Stimulated activated CD4-positive, alpha-beta T cell treated with anti-CD3 and anti-CD28 coated beads, Interleukin-12 subunit alpha, Interleukin-12 subunit beta, amount 100 ng/mL, for 4 hours (primary cell): ENCODE measurements at regions not wholly inside any gene's neighbourhood (a gene's known extent, or its start where the extent isn't known, plus 50 kb on each side); places are given as distances from the start of the nearest gene placed in this dataset.

ENCODE experiments used
- DNase-seq: peaks from one replicate; pipeline ENCODE4 v3.0.0-alpha.2; 2020

DNA sequence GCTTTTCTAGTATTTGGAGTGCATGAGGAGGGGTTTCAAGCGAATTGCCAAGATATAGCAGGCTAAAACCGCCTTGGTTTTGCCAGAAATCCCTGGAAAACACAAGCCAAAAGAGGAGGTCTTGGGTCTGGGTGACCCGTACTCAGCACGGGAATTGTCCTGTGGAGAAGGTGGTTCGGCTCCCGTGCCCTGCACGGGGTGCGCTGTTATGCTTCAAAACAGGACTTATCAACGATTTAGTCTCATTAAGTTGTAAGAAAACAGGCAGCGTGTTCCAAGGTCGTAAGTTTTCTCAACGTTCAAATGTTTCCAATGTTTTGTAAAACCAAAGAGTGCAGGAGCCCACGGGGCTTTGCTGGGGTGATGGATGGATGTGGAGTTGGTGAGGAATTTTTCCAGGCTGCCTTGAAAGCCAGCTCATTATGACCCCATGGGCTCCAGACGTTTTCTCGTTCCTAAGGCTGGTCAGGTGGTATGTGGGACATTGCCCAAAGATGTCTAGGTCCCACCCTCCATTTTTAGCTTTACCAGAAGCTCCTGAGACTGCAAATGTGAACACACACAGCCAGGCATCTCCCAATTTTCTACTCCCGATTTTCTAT, 75.4 kb upstream of the CLDN14 start:
- no peak for DNase-seq

DNA sequence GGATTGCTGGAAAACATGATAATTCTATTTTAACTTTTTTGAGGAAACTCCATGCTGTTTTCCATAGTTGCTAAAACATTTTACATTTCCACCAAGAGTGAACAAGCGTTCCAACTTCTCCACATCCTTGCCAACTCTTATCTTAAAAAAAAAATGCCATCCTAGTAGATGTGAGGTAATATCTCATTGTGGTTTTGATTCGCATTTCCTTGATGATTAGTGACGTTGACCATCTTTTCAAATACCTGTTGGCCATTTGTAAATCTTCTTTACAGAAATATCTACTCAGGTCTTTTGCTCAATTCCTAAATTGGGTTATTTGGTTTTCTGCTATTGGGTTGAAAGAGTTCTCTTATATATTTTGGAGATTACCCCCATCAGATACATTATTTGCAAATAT, 77.4 kb upstream of the CLDN14 start:
- DNase-seq, result no peak

DNA sequence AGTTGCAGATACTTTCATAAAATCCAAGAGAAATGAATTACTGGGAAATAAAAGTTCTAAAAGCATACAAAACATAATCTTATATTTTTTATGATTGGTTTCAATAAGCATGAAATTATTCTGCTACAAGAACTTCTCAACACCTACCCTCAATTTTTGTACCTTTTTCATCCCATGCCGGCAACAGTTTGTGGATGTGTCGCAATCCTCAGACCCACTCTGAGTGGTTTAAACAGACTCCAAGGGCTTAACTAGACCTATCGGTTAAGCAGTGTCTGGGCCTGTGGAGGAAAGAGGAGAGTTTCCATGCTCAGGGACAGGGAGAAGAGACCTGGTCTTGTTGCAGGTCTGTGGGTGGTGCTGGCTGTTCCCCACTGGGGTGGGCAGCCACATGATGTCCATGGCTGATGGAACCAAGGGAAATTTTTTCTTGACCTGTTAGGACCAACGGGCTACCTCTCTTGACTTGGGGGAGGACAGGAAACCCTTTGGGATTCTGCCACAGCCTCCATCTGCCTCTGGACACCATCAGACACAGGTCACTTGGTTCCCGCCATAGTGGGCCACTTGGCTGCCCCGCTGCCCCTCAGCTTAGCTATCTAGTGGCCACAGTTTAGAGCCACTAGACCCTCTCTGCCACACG, 81.1 kb upstream of the CLDN14 start:
- no peak for DNase-seq

DNA sequence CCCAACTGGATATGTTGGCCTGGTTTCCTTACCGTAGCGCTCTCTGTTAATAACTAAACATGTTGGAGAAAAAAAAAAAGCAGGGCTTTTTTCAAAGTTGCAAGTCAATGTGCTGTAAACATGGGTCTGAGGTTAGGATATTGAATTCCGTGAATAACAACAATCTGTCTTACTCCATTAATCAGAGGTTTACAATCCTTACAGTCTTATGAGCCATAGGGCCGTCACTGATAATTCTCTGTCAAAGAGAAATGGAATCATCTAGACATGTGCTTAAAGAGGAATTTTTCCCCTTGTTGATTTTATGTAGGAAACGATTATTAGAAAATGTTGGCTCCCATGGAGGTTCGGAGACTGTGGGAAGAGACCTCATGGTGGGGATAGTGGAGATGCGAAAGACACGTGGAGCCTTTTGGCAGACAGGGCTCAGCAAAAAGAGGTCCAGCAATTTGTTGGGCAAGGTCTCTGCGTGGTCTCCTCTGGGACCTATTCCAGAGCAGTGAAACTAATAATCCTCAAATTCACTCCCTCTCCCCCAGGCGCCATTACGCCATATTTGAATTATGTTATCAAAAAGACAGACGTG, 83.5 kb upstream of the CLDN14 start:
- DNase-seq, result no peak

DNA sequence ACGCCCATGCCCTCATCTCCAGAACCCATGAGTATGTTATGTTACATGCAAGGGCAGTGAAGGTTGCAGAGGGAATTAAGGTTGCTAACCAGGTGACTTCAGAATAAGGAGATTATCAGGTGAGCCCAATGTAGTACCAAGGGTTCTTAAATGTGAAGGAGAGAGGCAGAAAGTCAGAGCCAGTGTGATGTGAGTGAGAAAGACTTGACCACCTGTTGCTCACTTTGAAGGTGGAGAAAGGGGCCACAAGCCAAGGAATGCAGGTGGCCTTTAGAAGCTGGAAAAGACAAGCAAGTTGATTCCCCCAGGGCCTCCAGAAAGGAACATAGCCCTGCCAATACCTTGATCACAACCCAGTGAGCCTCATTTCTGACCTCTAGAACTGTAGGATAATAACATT, 84.7 kb upstream of the CLDN14 start:
- DNase-seq, result no peak

DNA sequence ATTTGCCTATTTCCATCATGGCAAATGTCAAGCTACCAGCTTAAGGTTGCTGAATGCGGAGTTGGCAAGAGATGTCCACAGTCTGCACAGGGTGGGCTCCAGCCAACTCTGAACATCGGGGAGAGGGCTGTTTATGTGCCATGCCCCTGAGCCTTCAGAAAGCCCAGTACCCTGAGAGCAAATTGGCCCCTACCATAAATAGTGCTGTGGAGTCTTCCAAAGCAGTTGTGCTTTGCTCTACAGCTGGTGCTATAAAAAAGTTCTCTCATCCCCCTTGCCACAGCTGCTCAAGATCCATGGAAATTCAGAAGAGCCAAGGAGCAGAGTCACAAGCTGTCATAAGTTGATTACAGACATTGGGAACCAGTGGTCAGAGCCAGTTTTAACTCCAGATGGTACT, 85.6 kb upstream of the CLDN14 start:
- DNase-seq, result no peak

DNA sequence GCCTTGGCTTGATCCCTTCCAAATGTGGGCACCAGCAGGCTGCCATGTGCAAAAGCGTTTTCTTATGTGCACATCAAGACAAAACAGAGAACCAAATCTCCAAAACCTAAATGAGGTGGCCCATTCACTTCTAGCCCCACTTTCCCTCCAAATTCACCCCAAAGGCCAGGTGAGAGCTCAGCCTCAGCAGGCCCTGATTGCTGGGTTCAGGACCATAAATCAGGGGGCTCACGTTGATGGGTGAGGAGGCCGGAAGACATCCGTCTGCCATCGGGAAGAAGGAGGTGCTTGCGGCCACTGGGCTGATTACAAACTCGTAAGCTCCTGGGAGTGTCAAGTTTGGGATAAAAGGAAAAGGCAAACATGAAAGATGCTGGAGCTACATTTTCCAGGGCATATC, 86.7 kb upstream of the CLDN14 start:
- DNase-seq, result no peak

DNA sequence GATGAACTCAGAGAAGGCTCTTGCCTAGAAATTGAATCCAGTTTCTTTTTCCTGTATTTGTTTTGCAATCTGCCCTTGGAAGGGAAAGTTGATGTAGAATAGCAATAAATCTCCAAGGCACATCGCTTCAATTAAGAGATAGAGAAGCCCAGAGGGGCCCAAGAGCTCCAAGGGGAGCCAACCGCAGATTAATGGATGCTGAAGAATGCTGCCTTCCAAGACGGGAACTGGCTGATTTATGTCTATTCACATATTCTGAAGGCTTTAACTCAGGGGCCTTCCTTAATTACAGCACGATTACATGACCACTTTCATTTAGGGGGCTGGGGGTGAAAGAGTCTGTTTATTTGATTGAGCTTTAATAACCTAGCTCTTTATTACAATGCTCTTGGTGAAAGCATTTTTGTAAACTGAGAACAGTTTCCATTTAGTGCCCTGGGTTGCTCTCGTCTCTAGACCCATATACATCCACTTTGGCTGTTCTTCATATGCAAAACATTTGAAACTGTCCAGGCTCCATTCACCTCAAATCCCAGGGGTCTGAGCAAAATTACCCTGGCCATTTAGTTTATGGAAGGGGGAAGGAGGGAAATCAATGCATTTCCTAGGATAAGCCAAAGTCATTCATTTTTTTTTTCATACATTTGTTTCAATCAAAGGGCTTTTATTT, 87.4 kb upstream of the CLDN14 start:
- no peak for DNase-seq

DNA sequence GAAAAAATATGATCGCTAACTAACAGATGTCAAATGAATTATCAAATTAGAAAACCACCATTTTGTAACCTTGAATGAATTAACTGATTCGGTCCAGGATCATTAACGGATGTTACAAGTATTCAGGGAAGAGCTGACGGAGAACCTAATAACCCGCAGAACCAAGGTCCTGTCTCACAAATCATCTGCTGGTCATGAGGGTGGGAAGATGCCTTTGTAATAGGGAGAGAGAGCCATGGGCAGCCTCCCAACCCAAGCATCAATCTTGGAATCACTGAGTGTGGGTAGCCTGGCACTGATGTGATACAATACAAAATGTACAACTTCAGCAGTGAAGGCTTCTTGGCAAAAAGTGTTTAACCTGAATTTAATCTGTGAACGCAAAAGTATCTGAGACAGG, 89.6 kb upstream of the CLDN14 start:
- DNase-seq, result no peak

DNA sequence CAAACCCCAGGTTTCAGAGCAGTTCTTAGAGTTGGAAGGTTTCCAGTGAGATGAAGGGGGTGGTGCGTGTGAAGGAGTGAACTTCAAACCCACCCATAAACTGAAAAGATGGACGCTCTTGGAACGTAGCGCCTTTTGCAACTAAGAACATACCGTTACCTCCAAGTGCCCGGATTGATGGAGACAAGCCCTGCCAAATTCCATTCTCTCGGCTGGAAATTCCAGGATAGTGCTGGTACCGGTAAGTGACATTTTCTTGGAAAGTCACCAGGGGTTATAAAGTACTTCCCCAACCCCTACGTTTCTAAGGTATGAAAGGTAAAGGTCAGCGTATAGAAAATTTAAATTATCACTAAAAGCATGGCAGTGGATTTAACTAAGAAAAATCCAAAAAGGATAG, 91.6 kb upstream of the CLDN14 start:
- no peak for DNase-seq

DNA sequence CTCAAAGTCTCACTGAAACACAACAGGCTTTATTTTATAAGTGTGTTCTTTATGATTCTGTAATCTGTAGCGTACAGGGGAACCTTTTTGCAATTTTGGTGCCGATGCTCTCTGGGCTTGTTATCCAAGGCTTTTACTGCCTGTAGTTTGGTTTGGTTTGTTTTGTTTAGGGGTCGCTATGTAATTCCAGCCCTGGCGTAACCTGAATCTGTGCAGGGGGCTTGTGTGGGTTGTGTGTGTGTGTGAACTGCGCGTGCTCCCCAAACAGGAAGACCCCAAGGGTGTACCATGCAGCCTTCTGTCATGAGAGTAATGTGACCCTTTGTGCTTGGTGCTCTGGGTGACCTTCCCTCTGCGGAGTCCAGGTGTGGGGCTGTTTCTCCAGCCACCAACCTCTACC, 92.1 kb upstream of the CLDN14 start:
- no peak for DNase-seq

DNA sequence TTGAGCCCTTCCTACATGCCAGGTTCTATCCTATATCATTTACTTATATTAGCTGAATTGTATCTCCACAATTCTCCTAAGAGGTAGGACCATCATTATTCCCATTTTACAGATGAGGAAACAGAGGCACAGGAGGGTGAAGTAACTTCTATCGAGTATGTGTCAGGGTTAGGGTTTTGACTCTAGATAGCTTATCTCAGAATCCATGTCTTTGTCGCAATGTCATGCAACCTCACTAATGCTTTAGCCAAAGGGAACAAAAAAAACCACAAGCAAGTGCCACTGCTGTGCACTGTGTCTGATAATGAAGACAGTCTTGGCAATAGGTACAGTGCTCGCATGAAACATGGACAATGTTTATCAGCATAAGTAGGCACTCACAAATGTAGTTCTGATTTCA, 95.4 kb upstream of the CLDN14 start:
- no peak for DNase-seq

DNA sequence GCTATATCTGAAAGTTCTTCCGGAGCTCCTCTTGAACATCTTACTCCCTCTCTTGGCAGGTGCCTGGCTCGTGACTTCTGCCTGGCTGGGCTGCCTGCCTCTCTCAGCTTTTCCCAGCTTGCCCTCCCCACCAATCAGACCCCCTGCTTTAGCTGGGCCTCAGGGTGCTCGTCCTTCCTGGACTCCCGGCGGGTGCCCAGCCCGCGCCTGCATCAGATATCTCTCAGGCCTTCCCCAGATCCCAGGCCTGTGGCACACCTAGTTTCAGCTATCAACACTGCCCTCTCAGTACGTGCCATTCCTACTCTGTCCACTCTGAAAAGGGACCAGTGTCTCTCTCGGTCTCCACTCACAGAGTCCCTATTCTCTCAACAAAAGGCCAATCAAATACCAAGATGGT, 96.5 kb upstream of the CLDN14 start:
- DNase-seq, result no peak

DNA sequence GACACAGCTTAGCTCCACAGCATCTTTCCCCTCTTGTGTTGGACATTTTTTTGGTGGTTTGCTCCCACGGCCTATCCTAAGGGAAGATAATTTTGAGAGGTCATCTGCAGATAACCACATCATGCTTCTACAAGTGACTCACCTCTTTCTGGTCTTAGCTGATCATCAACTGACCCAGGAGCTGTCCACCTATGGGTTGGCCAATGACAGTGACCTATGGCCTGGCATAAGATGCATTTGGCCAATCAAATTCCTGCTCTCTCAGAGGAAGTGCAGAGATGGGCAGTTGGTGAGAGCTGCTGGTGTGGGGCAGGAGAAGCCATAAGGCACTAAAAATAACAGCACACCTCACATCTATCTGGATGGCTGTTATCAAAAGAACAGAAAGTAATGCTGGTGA, 100.0 kb upstream of the CLDN14 start:
- no peak for DNase-seq

DNA sequence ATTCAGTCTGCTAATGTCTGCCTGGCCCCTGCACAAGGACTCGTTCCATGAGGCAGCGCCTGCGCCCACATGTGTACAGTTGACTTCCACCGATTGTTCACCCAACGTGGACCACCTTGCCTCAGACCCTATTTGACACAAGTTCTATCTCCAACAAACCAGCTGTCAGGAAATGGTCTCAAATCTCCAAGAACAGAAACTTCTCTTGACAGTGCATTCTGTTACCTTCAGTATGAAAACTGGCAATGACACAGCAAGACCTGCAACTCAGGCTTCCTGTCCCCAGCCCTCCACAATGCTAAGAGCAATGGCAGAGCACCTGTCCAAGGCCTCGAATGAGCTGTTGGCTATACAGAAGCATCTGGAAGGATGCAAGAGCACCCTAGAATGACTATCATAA, 102.3 kb upstream of the CLDN14 start:
- no peak for DNase-seq

DNA sequence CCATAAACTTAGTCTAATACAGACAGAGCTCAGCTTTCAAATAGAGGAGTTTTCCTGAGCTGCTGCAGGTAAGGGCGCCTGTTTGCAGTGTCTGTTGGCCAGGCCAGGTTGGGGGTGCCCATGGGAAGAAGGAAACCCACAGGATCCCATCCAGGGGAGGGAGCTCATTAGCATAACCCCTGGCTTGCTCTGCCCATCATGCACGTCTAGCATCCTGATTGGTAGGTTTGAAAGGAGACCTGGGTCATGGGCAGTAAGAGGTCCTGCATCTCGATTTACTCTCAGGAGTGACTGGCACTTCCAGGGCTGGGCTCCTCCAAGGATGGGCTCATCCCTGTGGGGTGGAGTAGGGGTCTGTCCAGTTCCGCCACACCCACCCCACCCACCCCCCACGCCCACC, 103.7 kb upstream of the CLDN14 start:
- no peak for DNase-seq

DNA sequence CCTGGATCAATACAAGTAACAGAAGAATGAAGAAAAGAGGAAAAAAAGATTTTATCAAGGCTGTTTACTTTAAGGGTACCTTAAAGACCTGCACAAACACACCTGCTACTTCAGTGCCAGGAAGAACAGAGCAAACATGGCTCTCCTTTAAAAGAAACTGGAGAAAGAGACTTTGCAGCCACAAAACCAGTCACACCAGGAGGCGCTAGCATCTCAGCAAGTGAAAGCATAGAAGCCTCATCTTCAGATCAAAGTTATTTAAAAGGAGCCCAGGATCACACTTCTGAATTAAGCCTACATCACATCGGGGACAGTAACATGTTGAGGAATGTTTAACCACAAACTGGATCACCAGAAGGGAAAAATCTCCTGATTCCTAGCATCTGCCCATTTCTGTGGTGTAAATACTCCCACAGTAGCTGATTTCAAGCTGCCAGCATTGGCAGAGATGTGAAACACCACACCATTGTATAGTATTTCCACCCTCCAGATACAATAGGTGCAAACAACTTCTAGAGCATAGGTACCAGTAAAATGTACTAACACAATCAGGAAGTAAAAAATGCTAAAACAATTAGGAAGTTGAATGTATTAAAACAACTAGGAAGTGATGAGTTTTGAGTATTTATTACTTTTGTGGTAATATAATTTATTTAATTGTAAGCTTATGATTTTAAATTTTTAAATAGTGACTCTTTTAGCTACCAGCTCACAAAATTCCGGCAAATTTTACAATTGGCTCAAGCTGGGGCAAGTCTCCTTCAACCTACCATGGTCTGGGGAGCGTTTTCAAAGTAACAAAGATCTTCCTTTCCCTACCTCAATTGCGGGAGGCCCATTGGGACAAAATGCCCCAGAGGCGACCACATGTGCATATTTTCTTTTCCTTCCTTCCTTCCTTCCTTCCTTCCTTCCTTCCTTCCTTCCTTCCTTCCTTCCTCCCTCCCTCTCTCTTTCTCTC, 105.3 kb upstream of the CLDN14 start:
- DNase-seq, result no peak

DNA sequence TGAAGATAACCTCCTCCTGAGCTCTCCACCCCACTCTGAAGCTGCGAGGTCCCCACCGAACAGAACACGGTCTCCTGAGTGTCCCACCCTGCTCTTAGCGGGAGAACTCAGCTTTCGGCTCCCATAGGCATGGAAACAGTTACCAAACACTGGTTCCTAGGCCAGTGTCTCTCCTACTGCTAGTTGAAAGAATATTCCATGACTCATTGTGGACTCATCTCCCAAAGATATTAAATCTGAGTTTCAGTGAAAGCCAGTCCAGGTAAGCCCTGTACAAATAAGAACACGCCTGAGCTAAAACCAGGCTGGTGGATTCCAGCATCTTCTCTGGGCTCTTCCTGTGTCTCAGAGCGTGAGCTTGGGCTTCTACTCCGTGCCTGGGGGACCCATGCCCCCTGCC, 107.5 kb upstream of the CLDN14 start:
- DNase-seq, result no peak

DNA sequence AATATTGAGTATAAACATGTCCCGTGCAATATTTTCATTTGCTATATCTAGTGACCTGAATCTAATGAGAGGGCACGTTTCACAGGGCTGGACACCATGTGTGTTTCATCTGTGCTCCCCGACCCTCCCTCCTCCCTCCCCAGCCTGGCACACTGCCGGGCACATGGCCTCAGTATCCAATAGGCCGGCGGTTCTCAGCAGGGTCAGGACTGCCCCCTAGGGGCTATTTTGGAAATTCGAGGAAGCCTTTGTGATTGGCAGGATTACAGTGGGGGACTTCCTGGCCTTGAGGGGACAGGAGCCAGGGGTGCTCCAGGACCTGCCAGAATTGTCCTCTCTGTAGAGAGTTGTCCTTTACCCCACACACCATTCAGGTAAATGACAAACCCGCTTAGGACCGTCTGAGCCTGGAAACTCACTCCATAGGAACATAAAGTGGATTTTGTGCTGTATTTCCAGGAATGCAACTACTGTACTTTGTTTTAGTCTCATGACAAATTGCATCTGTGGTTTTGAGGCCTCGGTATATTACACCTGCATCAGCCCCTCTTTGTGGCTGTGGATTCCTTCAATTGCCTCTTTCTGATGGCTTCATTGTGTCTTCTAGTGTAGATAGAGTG, 109.5 kb upstream of the SIM2 start:
- no peak for DNase-seq

DNA sequence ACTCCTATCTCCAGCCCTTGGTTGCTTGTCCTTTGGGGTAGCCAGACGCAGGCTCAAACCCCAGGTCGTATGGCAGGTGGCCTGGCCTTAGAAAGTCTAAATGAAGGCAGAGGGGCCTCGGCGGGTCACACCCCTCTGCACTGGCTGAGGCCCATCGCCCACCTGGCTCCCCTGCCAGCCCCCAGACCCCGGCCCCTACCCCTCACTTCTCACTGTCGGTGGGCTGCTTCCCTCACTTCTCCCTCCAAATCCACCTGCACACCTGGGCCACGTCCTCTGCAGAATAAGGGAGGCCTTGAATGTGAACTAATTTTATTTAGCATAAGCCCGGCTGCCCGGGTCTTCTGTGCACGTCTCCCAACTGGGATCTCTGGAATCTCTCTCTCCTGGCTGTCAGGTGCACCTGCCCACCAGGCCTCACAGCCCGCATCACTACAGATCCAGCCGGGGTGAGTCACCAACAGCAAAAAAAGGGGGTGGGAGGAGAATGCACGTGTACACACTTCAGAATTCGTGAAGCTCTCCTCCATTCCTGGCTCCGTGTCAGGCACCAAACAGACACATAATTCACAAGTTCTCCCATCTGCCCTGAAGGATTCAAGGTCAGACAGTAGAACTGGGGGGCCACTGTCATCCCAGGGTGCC, 107.5 kb upstream of the SIM2 start:
- no peak for DNase-seq

DNA sequence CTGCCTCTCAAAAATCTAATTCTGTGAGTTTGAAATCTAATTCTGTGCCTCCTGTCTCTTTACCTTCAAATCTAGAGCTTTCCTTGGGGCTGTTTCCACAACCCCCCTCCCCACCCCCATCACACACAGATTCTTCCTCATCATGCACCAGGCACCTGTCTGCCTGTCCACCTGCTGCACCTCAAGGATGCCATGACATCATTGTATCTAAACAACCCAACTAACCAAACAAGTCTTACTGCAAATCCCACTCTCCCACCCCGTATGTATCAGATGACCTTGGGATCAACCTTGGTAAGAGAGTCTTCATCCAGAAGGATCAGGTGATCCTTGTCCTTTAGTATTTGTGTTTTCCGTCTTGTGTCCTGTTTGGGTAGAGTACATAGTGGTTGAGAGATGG, 102.7 kb upstream of the SIM2 start:
- no peak for DNase-seq

DNA sequence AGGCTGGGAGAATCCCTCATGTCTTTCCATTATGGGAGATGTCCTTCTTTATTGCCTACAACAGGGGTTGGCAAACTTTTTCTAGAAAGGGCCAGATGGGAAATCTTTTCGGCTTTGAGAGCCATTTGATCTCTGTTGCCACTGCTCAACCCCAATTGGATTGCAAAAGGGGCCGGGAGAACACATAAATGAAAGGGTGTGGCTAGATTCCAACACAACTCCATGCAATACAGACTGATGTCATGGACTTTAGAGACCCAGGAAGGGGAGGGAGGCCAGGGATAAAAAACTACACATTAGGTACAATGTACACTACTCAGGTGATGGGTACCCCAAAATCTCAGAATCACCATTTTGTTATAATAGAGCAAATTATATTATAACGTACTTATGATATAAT, 97.6 kb upstream of the SIM2 start:
- no peak for DNase-seq
